ENCODE measurements at regions not wholly inside any gene's neighbourhood (a gene's known extent, or its start where the extent isn't known, plus 50 kb on each side); places are given as distances from the start of the nearest gene placed in this dataset.

DNA sequence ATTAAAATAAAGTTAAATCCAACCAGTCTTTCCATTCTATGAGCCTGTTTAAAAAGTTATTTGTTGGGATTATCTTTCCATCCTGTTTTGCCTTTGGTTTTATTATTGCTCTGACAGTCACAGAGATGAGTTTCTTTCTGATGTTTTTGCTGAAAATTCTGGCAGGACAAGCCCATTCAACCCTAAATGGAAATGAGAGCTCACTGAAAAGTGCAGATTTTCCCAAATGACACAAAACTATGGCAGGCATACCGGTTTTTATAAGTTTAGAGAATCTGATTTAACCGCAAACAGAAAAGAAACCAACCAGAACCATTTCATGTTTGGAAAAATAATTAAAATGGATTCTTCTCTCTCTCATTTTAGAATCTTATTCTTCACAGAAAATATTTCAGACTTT, 238.1 kb upstream of the SGO1 start:
- H2BK5ac ChIP-seq (ENCODE audit: insufficient read length, low read length) = no peak overlapping the region
- DNase-seq = no peak
- no peaks in the 10 kb centered on the region for H3K79me1 ChIP-seq (ENCODE audit: insufficient read depth, low read depth, low read length, poor library complexity, severe bottlenecking)
- H3K56ac ChIP-seq (ENCODE audit: insufficient read length, low read depth, low read length) = no peak overlapping the region
- no peaks in the 10 kb centered on the region for H3K27me3 ChIP-seq (ENCODE audit: insufficient read depth, low read length)
- no peak overlapping the region for H2BK12ac ChIP-seq (ENCODE audit: insufficient read length, low read depth, low read length)
- H3K27ac Mint-ChIP-seq = no peak overlapping the region
- H4K8ac ChIP-seq (replicated peaks; ENCODE audit: insufficient read length, low read depth, low read length) = no peak overlapping the region
- no peaks in the 10 kb centered on the region for H3K9me3 ChIP-seq (ENCODE audit: control insufficient read depth, low read depth, low read length)
- no peaks in the 10 kb centered on the region for H3K23me2 ChIP-seq (ENCODE audit: insufficient read length, low read depth, low read length, poor library complexity, severe bottlenecking)
- H3K27ac ChIP-seq (ENCODE audit: insufficient read length, low read depth, low read length) = no peak overlapping the region
- no peak overlapping the region for H2AFZ ChIP-seq (ENCODE audit: low read length)
- no peak overlapping the region for H3T11ph ChIP-seq (ENCODE audit: low read length)
- no peak overlapping the region for H3K4me3 Mint-ChIP-seq
- peaks cover 18 to 22% of the 10 kb centered on the region in 2 experiments for H3K9me3 Mint-ChIP-seq
- H3K4me1 Mint-ChIP-seq = no peaks in the 10 kb centered on the region
- H4K91ac ChIP-seq (ENCODE audit: insufficient read length, low read depth, low read length) = no peak overlapping the region
- H2BK20ac ChIP-seq (ENCODE audit: low read depth, low read length, poor library complexity, severe bottlenecking) = no peak overlapping the region
- peaks cover 0 to 2% (median 0%) of the 10 kb centered on the region in 3 experiments; a peak in 2 of 7 replicates for H3K36me3 Mint-ChIP-seq (ENCODE audit: insufficient read depth in 1 of 3, low read depth in 3 of 3)
- H2BK15ac ChIP-seq (ENCODE audit: low read depth, low read length) = no peak overlapping the region
- no peak overlapping the region for H2AK5ac ChIP-seq (ENCODE audit: insufficient read length, low read length)
- no peaks in the 10 kb centered on the region for H4K20me1 ChIP-seq (ENCODE audit: control insufficient read depth, insufficient read depth, insufficient read length)
- no peak overlapping the region for H3K14ac ChIP-seq (ENCODE audit: insufficient read depth, low read length)
- WGBS (ENCODE audit: extremely low coverage, insufficient read length, low lambda C conversion rate) = no CpG with 5 or more reads among the region's 2 CpGs
- no peaks in the 10 kb centered on the region for H3K27me3 Mint-ChIP-seq (ENCODE audit: low read depth)
- no peak overlapping the region for H4K5ac ChIP-seq (ENCODE audit: insufficient read length, low read depth, low read length)
- H3K79me2 ChIP-seq (ENCODE audit: insufficient read depth, low read length) = no peaks in the 10 kb centered on the region
- H3K4me1 ChIP-seq (ENCODE audit: insufficient read depth, low read length) = no peaks in the 10 kb centered on the region
- no peak overlapping the region for H3K23ac ChIP-seq (ENCODE audit: insufficient read length, low read depth, low read length)
- TF ChIP-seq CTCF (conservative IDR thresholded peaks at IDR 0.05) = no peak
- H3K18ac ChIP-seq (ENCODE audit: insufficient read length, low read depth, low read length) = no peak overlapping the region
- H3K4me2 ChIP-seq (ENCODE audit: insufficient read depth, insufficient read length, low read length) = no peak overlapping the region
- no peak overlapping the region for H3K4ac ChIP-seq (ENCODE audit: low read depth, low read length)
- no peak overlapping the region for H2BK120ac ChIP-seq (ENCODE audit: low read depth, low read length, poor library complexity, severe bottlenecking)
- H3K9ac ChIP-seq (ENCODE audit: extremely low read depth, insufficient read length, low read length) = no peak overlapping the region

Measured in H9 (cell line).